ENCODE measurements at regions not wholly inside any gene's neighbourhood (a gene's known extent, or its start where the extent isn't known, plus 50 kb on each side); places are given as distances from the start of the nearest gene placed in this dataset.

GRCh38 chr3:161555320-161555719, 58.7 kb downstream of the OTOL1 start:
- Histone ChIP-seq H3K4me3 (ENCODE audit: low read length in 3 of 3) (no peak overlapping the region), H3K27me3 (ENCODE audit: control insufficient read depth in 3 of 3, insufficient read depth in 3 of 3, low read length in 3 of 3) (peaks cover 0 to 4% (median 0%) of the 10 kb centered on the region in 3 donors), H3K9me3 (ENCODE audit: control insufficient read depth in 3 of 3, low read length in 3 of 3) (no peaks in the 10 kb centered on the region), H3K9ac (ENCODE audit: low read depth in 1 of 3, low read length in 3 of 3) (no peak overlapping the region), H3K36me3 (ENCODE audit: control insufficient read depth in 3 of 3, insufficient read depth in 3 of 3, low read length in 3 of 3) (no peaks in the 10 kb centered on the region), H3K27ac (ENCODE audit: low read depth, low read length) (no peak overlapping the region), H3K4me1 (ENCODE audit: control insufficient read depth in 3 of 3, insufficient read depth in 3 of 3, low read length in 3 of 3) (peaks cover 0 to 5% (median 0%) of the 10 kb centered on the region in 3 donors)

DNA sequence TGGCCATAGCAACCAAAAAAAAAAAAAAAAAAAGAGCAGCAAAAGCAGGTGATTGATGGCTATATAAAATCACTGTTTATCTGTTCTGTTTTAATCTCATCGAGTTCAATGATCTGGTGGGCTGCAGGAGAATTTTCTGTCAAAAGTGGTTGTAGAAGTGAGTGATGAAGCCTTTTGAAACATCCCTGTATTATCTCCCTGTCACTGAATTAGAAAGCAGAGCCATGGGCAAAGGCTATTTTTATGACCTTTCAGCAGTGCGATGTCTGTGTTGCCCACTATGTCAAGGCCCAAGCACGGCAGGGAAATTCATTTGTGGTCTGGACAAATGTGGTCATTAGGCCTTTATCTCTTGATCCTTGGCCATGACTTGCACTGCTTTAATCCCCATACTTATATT, 59.9 kb downstream of the OTOL1 start:
- Histone ChIP-seq H3K4me3 (ENCODE audit: low read length in 3 of 3) (no peak overlapping the region), H3K27ac (ENCODE audit: low read depth, low read length) (no peak overlapping the region), H3K9me3 (ENCODE audit: control insufficient read depth in 3 of 3, low read length in 3 of 3) (no peaks in the 10 kb centered on the region), H3K36me3 (ENCODE audit: control insufficient read depth in 3 of 3, insufficient read depth in 3 of 3, low read length in 3 of 3) (no peaks in the 10 kb centered on the region), H3K27me3 (ENCODE audit: control insufficient read depth in 3 of 3, insufficient read depth in 3 of 3, low read length in 3 of 3) (peaks cover 0 to 4% (median 0%) of the 10 kb centered on the region in 3 donors), H3K9ac (ENCODE audit: low read depth in 1 of 3, low read length in 3 of 3) (no peak overlapping the region), H3K4me1 (ENCODE audit: control insufficient read depth in 3 of 3, insufficient read depth in 3 of 3, low read length in 3 of 3) (peaks cover 0 to 5% (median 0%) of the 10 kb centered on the region in 3 donors)

GRCh38 chr3:161556941-161557340, 60.3 kb downstream of the OTOL1 start:
- no peaks in the 10 kb centered on the region for H3K36me3 ChIP-seq (ENCODE audit: control insufficient read depth in 3 of 3, insufficient read depth in 3 of 3, low read length in 3 of 3)
- H3K27me3 ChIP-seq (ENCODE audit: control insufficient read depth in 3 of 3, insufficient read depth in 3 of 3, low read length in 3 of 3) = peaks cover 0 to 4% (median 0%) of the 10 kb centered on the region in 3 donors
- peaks cover 0 to 5% (median 0%) of the 10 kb centered on the region in 3 donors for H3K4me1 ChIP-seq (ENCODE audit: control insufficient read depth in 3 of 3, insufficient read depth in 3 of 3, low read length in 3 of 3)
- H3K4me3 ChIP-seq (ENCODE audit: low read length in 3 of 3) = no peak overlapping the region
- H3K27ac ChIP-seq (ENCODE audit: low read depth, low read length) = no peak overlapping the region
- no peak overlapping the region for H3K9ac ChIP-seq (ENCODE audit: low read depth in 1 of 3, low read length in 3 of 3)
- H3K9me3 ChIP-seq (ENCODE audit: control insufficient read depth in 3 of 3, low read length in 3 of 3) = no peaks in the 10 kb centered on the region

DNA sequence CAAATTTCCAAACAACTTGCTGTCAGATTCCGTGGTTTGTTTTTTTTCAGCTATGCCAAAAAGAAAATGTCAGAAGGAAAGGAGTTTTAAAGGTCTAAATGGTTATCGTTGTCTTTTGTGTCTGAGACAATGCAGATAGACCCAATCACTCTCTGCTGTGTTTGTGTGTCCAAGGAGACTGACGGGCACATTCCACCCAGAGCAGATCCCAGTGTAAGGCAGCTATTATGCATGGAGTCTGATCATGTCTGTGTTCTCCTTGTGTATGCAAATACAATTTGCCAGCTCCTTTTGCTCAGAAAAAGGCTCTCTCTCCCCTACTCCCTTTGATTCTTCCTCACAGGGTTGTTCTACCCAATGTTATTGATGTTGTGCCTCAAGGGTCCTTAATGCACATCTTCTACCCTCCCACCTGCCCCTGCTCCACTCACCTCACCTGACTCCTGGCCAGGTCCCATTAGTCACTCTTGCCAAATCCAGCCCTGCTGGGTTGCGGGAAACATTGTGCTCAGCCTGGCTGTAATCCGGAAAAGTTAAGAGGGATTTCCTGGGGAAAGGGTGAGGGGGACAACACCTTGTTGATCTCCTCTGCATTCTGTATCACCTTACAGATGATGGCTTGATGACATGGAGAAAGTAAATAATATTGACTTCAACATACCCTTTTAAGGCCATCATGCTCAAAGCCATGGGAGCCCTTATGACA, 61.0 kb downstream of the OTOL1 start:
- Histone ChIP-seq H3K9ac (ENCODE audit: low read depth in 1 of 3, low read length in 3 of 3) (no peak overlapping the region), H3K4me3 (ENCODE audit: low read length in 3 of 3) (no peak overlapping the region), H3K4me1 (ENCODE audit: control insufficient read depth in 3 of 3, insufficient read depth in 3 of 3, low read length in 3 of 3) (peaks cover 0 to 5% (median 0%) of the 10 kb centered on the region in 3 donors), H3K27ac (ENCODE audit: low read depth, low read length) (no peak overlapping the region), H3K36me3 (ENCODE audit: control insufficient read depth in 3 of 3, insufficient read depth in 3 of 3, low read length in 3 of 3) (no peaks in the 10 kb centered on the region), H3K9me3 (ENCODE audit: control insufficient read depth in 3 of 3, low read length in 3 of 3) (no peaks in the 10 kb centered on the region), H3K27me3 (ENCODE audit: control insufficient read depth in 3 of 3, insufficient read depth in 3 of 3, low read length in 3 of 3) (peaks cover 0 to 4% (median 0%) of the 10 kb centered on the region in 3 donors)

DNA sequence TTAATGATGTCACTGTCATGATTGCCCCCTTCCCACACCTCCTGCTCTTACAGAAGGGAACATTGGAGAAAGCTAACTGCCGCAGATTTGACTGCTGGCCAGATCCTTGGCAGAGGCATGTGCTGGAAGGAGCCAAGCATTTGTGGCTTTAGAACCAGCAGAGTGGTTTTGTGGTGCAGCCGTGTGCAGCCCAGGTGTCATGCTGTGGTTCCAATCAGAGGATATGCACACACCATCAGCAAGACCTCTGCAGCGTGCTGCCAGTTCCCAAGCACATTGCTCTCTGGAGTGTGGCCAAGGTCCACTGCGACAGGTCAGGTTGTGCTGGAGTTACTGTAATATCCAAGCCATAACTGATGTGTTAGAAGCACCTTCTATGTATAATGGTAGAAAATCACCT, 61.6 kb downstream of the OTOL1 start:
- Histone ChIP-seq H3K4me1 (ENCODE audit: control insufficient read depth in 3 of 3, insufficient read depth in 3 of 3, low read length in 3 of 3) (peaks cover 0 to 5% (median 0%) of the 10 kb centered on the region in 3 donors), H3K27me3 (ENCODE audit: control insufficient read depth in 3 of 3, insufficient read depth in 3 of 3, low read length in 3 of 3) (peaks cover 0 to 4% (median 0%) of the 10 kb centered on the region in 3 donors), H3K9ac (ENCODE audit: low read depth in 1 of 3, low read length in 3 of 3) (no peak overlapping the region), H3K27ac (ENCODE audit: low read depth, low read length) (no peak overlapping the region), H3K4me3 (ENCODE audit: low read length in 3 of 3) (no peak overlapping the region), H3K9me3 (ENCODE audit: control insufficient read depth in 3 of 3, low read length in 3 of 3) (no peaks in the 10 kb centered on the region), H3K36me3 (ENCODE audit: control insufficient read depth in 3 of 3, insufficient read depth in 3 of 3, low read length in 3 of 3) (no peaks in the 10 kb centered on the region)

- Histone ChIP-seq H3K27me3 (ENCODE audit: control insufficient read depth in 3 of 3, insufficient read depth in 3 of 3, low read length in 3 of 3) (peaks cover 0 to 4% (median 0%) of the 10 kb centered on the region in 3 donors), H3K9me3 (ENCODE audit: control insufficient read depth in 3 of 3, low read length in 3 of 3) (no peaks in the 10 kb centered on the region), H3K27ac (ENCODE audit: low read depth, low read length) (no peak overlapping the region), H3K4me3 (ENCODE audit: low read length in 3 of 3) (no peak overlapping the region), H3K9ac (ENCODE audit: low read depth in 1 of 3, low read length in 3 of 3) (no peak overlapping the region), H3K4me1 (ENCODE audit: control insufficient read depth in 3 of 3, insufficient read depth in 3 of 3, low read length in 3 of 3) (peaks cover 0 to 5% (median 0%) of the 10 kb centered on the region in 3 donors), H3K36me3 (ENCODE audit: control insufficient read depth in 3 of 3, insufficient read depth in 3 of 3, low read length in 3 of 3) (no peaks in the 10 kb centered on the region)
Observed at GRCh38 chr3:161559177-161559998, 62.8 kb downstream of the OTOL1 start.

DNA sequence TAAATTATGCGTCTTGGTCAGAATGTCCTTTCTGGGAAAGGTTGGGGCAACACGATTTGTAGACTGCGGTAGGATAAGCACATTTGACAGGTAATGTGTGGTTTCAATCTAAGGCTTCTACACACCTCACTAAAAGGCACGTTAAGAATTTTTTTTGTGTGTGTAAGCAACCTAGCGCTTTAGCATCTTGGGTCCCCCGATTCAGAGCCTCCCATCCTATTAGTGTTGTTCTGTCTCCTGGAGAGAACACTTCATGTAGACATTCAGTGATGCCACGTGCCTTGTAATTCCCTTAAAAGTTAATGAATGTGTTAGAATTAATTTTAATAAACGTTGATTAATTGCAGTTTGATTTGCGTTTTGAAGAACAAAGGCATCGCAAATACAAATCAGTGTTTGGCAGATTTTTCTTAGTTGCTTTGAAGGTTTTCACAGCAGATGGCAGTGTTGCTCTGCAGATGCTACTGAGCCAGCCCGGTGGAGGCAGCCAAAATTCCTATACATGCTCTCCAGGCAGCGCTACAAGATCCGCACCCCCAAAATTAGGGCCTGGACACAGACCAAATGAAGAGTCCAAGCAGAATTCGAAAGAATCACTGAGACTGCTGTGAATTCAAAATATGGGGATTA, 63.5 kb downstream of the OTOL1 start:
- H3K27ac ChIP-seq (ENCODE audit: low read depth, low read length) = no peak overlapping the region
- H3K9ac ChIP-seq (ENCODE audit: low read depth in 1 of 3, low read length in 3 of 3) = no peak overlapping the region
- no peaks in the 10 kb centered on the region for H3K9me3 ChIP-seq (ENCODE audit: control insufficient read depth in 3 of 3, low read length in 3 of 3)
- H3K4me1 ChIP-seq (ENCODE audit: control insufficient read depth in 3 of 3, insufficient read depth in 3 of 3, low read length in 3 of 3) = peaks cover 0 to 5% (median 0%) of the 10 kb centered on the region in 3 donors
- H3K4me3 ChIP-seq (ENCODE audit: low read length in 3 of 3) = no peak overlapping the region
- no peaks in the 10 kb centered on the region for H3K36me3 ChIP-seq (ENCODE audit: control insufficient read depth in 3 of 3, insufficient read depth in 3 of 3, low read length in 3 of 3)
- no peaks in the 10 kb centered on the region for H3K27me3 ChIP-seq (ENCODE audit: control insufficient read depth in 3 of 3, insufficient read depth in 3 of 3, low read length in 3 of 3)

GRCh38 chr3:161567577-161568361, 71.2 kb downstream of the OTOL1 start:
- Histone ChIP-seq H3K36me3 (ENCODE audit: control insufficient read depth in 3 of 3, insufficient read depth in 3 of 3, low read length in 3 of 3) (no peaks in the 10 kb centered on the region), H3K4me1 (ENCODE audit: control insufficient read depth in 3 of 3, insufficient read depth in 3 of 3, low read length in 3 of 3) (no peaks in the 10 kb centered on the region), H3K27me3 (ENCODE audit: control insufficient read depth in 3 of 3, insufficient read depth in 3 of 3, low read length in 3 of 3) (no peaks in the 10 kb centered on the region), H3K9me3 (ENCODE audit: control insufficient read depth in 3 of 3, low read length in 3 of 3) (no peaks in the 10 kb centered on the region), H3K27ac (ENCODE audit: low read depth, low read length) (no peak overlapping the region), H3K4me3 (ENCODE audit: low read length in 3 of 3) (no peak overlapping the region), H3K9ac (ENCODE audit: low read depth in 1 of 3, low read length in 3 of 3) (no peak overlapping the region)

DNA sequence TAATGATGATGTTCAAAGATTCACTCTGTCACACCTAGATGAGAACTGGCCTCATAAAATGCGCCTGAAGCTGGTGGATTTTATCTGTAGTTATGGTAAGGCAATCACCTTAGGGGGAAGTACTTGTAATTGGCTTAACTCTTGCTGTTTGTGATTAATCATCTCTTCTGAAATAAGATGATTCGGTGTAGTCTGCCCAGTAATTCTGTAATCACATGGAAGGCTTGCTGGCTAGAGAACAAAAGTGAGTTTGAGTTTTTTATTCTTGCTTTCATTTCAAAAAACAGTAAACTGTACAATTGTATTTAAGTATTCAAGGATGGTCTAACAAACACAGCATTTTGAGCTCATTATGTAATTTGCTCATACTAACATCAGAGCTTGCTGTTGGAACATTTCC, 72.1 kb downstream of the OTOL1 start:
- H3K27me3 ChIP-seq (ENCODE audit: control insufficient read depth in 3 of 3, insufficient read depth in 3 of 3, low read length in 3 of 3) = no peaks in the 10 kb centered on the region
- no peaks in the 10 kb centered on the region for H3K36me3 ChIP-seq (ENCODE audit: control insufficient read depth in 3 of 3, insufficient read depth in 3 of 3, low read length in 3 of 3)
- H3K9ac ChIP-seq (ENCODE audit: low read depth in 1 of 3, low read length in 3 of 3) = no peak overlapping the region
- H3K4me3 ChIP-seq (ENCODE audit: low read length in 3 of 3) = no peak overlapping the region
- H3K27ac ChIP-seq (ENCODE audit: low read depth, low read length) = no peak overlapping the region
- no peaks in the 10 kb centered on the region for H3K9me3 ChIP-seq (ENCODE audit: control insufficient read depth in 3 of 3, low read length in 3 of 3)
- H3K4me1 ChIP-seq (ENCODE audit: control insufficient read depth in 3 of 3, insufficient read depth in 3 of 3, low read length in 3 of 3) = no peaks in the 10 kb centered on the region

Data from skeletal muscle tissue (tissue), 3 donors.